ENCODE measurements at regions not wholly inside any gene's neighbourhood (a gene's known extent, or its start where the extent isn't known, plus 50 kb on each side); places are given as distances from the start of the nearest gene placed in this dataset.

GRCh38 chr9:25472681-25473080, 205.6 kb downstream of the TUSC1 start:
- CTCF ChIA-PET = interaction anchor here (0.6 kb wide), 1 partner anchor 16 kb away, joined by 3 read pairs; no protein-coding TSS in a partner anchor

More at GRCh38 chr9:25472681-25473080, 205.6 kb downstream of the TUSC1 start:
- no peak overlapping the region for H3K4me3 ChIP-seq (ENCODE audit: insufficient read depth, low read depth, low read length)
- H3K27me3 ChIP-seq (ENCODE audit: control insufficient read depth, insufficient read depth, low read length) = no peaks in the 10 kb centered on the region
- POLR2A ChIA-PET (ENCODE audit: unreplicated experiment) = no interaction called here
- no peak overlapping the region for H2AFZ ChIP-seq (replicated peaks; ENCODE audit: low read length, poor library complexity)
- H3K27ac ChIP-seq (ENCODE audit: insufficient read depth, low read length) = no peak overlapping the region
- no peak overlapping the region for H2AK9ac ChIP-seq (replicated peaks; ENCODE audit: low read depth, low read length, poor library complexity)
- no peak overlapping the region for H2BK20ac ChIP-seq (ENCODE audit: low read depth, low read length)
- no peak overlapping the region for H3K56ac ChIP-seq (ENCODE audit: extremely low read depth, insufficient read depth, low read length)
- dilution Hi-C loops (cut with HindIII; ENCODE audit: low sequenced_read_pairs, unreplicated experiment) (no loop called here), in situ Hi-C loops (cut with MboI; ENCODE audit: low sequenced_read_pairs) (no loop called here), intact Hi-C loops (cut with micrococcal nuclease) (no loop called here)
- DNase-seq (no peak), ATAC-seq (ENCODE audit: low read depth) (no peak)
- no peak for TF ChIP-seq RFX5 (IDR thresholded peaks at IDR 0.05; ENCODE audit: low read depth, low read length)
- TF ChIP-seq POLR2A (IDR thresholded peaks at IDR 0.05; ENCODE audit: low read depth, low read length) = no peak
- TF ChIP-seq FOS (IDR thresholded peaks at IDR 0.05; ENCODE audit: low read depth, low read length) = no peak
- no peak for TF ChIP-seq CTCF (conservative IDR thresholded peaks at IDR 0.05; ENCODE audit: low read depth, low read length)
- no peak for TF ChIP-seq MXI1 (IDR thresholded peaks at IDR 0.05; ENCODE audit: borderline replicate concordance, low read depth, low read length)
- TF ChIP-seq ELK1 (IDR thresholded peaks at IDR 0.05; ENCODE audit: borderline replicate concordance, low read depth, low read length) = no peak
- H3K14ac ChIP-seq (replicated peaks; ENCODE audit: low read depth, low read length) = no peak overlapping the region
- H3K4me1 ChIP-seq (ENCODE audit: control insufficient read depth, insufficient read depth, low read length) = no peaks in the 10 kb centered on the region
- no peaks in the 10 kb centered on the region for H3K79me1 ChIP-seq (ENCODE audit: low read depth in 1 of 2, low read length in 2 of 2)
- no peaks in the 10 kb centered on the region for H3K9me1 ChIP-seq (ENCODE audit: insufficient read depth, low read length)
- H2AK5ac ChIP-seq (ENCODE audit: low read depth, low read length) = no peak overlapping the region
- H2BK120ac ChIP-seq (ENCODE audit: low read depth, low read length) = no peak overlapping the region
- H4K8ac ChIP-seq (ENCODE audit: low read depth in 2 of 2, low read length in 2 of 2) = no peak overlapping the region
- WGBS, 2 experiments (ENCODE audit: extremely low coverage in 2 of 2, insufficient read length in 1 of 2) = no CpG with 5 or more reads among the region's 2 CpGs
- no peak overlapping the region for H4K5ac ChIP-seq (ENCODE audit: low read depth, low read length)
- H3K9ac ChIP-seq (ENCODE audit: low read depth, low read length) = no peak overlapping the region
- no peak overlapping the region for H2BK5ac ChIP-seq (ENCODE audit: low read depth, low read length, poor library complexity, severe bottlenecking)
- H3K4me2 ChIP-seq (ENCODE audit: low read depth, low read length) = no peak overlapping the region
- no peak overlapping the region for H2BK15ac ChIP-seq (ENCODE audit: low read depth, low read length)
- H4K20me1 ChIP-seq (ENCODE audit: insufficient read depth, low read length) = no peaks in the 10 kb centered on the region
- no peak overlapping the region for H4K91ac ChIP-seq (ENCODE audit: insufficient read depth, low read depth, low read length)
- H3K18ac ChIP-seq (ENCODE audit: low read depth, low read length) = no peak overlapping the region
- H3K36me3 ChIP-seq (ENCODE audit: control insufficient read depth, insufficient read depth, low read length) = no peaks in the 10 kb centered on the region
- H3K9me3 ChIP-seq (ENCODE audit: control insufficient read depth, insufficient read depth, low read length) = peaks cover 9% of the 10 kb centered on the region
- no TSS peak for BruUV-seq (replicated peaks)
- H3K4ac ChIP-seq (ENCODE audit: low read depth, low read length) = no peak overlapping the region
- H3K23ac ChIP-seq (ENCODE audit: low read depth, low read length) = no peak overlapping the region

Measured in IMR-90 (cell line).